ENCODE measurements at regions not wholly inside any gene's neighbourhood (a gene's known extent, or its start where the extent isn't known, plus 50 kb on each side); places are given as distances from the start of the nearest gene placed in this dataset.

DNA sequence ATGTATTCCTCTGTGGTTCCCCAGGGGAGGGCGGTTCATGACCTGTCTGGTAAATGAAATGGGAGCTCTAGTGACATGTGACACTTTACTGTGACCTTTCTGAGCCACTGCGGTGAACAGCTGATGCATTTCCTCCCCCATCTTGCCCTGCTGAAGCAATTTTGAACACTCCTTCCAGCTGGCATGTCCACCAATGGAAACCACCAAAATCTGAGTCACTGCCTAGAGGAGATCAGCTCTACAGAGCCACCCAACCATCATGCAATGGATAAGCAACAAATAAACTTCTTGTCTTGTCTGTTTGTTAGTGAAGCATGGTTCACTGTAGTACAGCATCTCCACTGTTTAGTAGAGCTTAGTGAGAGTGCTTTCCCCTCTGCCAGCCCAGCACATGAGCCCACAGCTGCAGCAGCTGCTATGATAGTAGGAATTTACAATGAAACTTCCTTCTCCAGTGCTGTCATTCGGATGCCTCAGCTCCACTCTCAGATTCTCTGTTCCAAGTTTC, 479.4 kb downstream of the NTRK3 start:
- no peak for TF ChIP-seq POLR2A (IDR thresholded peaks at IDR 0.05)
- TF ChIP-seq, protein P1, sequence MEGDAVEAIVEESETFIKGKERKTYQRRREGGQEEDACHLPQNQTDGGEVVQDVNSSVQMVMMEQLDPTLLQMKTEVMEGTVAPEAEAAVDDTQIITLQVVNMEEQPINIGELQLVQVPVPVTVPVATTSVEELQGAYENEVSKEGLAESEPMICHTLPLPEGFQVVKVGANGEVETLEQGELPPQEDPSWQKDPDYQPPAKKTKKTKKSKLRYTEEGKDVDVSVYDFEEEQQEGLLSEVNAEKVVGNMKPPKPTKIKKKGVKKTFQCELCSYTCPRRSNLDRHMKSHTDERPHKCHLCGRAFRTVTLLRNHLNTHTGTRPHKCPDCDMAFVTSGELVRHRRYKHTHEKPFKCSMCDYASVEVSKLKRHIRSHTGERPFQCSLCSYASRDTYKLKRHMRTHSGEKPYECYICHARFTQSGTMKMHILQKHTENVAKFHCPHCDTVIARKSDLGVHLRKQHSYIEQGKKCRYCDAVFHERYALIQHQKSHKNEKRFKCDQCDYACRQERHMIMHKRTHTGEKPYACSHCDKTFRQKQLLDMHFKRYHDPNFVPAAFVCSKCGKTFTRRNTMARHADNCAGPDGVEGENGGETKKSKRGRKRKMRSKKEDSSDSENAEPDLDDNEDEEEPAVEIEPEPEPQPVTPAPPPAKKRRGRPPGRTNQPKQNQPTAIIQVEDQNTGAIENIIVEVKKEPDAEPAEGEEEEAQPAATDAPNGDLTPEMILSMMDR (IDR thresholded peaks at IDR 0.05): no peak
- TF ChIP-seq POLR2AphosphoS5 (IDR thresholded peaks at IDR 0.05): no peak

Measured in suprapubic skin (tissue), 4 donors.